Endothelial cell of umbilical vein (primary cell): ENCODE measurements at regions not wholly inside any gene's neighbourhood (a gene's known extent, or its start where the extent isn't known, plus 50 kb on each side); places are given as distances from the start of the nearest gene placed in this dataset.

Experiments used
- BruUV-seq: library from RNA; stranded (reverse); fragments of 400-500 nt; replicated peaks from 2 replicates; lab custom pipeline; 2021; lab: Mats Ljungman, UMichigan
- CTCF ChIA-PET: fragments of 300-600, 350-600 bp; sonication (Branson Sonifier 250); formaldehyde crosslinking; loops from one replicate; lab custom pipeline; 2021; ENCODE audit warnings: antibody characterized with exemption, inconsistent platforms; lab: Charles Lee
- POLR2A ChIA-PET: fragments of 300-600, 350-600 bp; sonication (Branson Sonifier 250); formaldehyde crosslinking; loops from one replicate; lab custom pipeline; 2021; ENCODE audit warnings: antibody characterized with exemption, inconsistent platforms; lab: Charles Lee
- DNase-seq: peaks from one replicate; pipeline ENCODE4 v3.0.0-alpha.2; 2011; ENCODE audit warnings: low read depth, low spot score
- FAIRE-seq: peaks from 2 replicates; lab custom pipeline; 2011; peaks lifted over from hg19 to GRCh38; lab: Jason Lieb, UNC
- H2AFZ ChIP-seq: 2 replicates; pipeline ENCODE4 v1.6.0; 2012; ENCODE audit warnings: low read depth, low read length, control low read depth, inconsistent platforms
- H3K27ac ChIP-seq: 2 replicates; pipeline ENCODE4 v1.5.1; 2011; ENCODE audit warnings: low read depth, mild to moderate bottlenecking, control low read depth, low read length, moderate library complexity; ENCODE audit not compliant: insufficient read depth
- H3K27me3 ChIP-seq, 2 experiments: 2 replicates each; pipeline versions ENCODE4 v1.6.0 to v1.6.1; 2011; ENCODE audit warnings: low read length in 2 of 2, mixed read lengths in 1 of 2; ENCODE audit not compliant: control insufficient read depth in 2 of 2, insufficient read depth in 2 of 2
- H3K36me3 ChIP-seq, 2 experiments: 2 replicates in 1 of 2; 3 replicates in 1 of 2; pipeline ENCODE4 v1.5.1; 2011; ENCODE audit warnings: low read length in 2 of 2, mild to moderate bottlenecking in 1 of 2, moderate library complexity in 1 of 2; ENCODE audit not compliant: control insufficient read depth in 2 of 2, insufficient read depth in 2 of 2; ENCODE audit errors: extremely low read depth in 1 of 2
- H3K4me1 ChIP-seq: 3 replicates; pipeline ENCODE4 v1.5.1; 2011; ENCODE audit warnings: mild to moderate bottlenecking, low read length; ENCODE audit not compliant: control insufficient read depth, insufficient read depth; ENCODE audit errors: extremely low read depth
- H3K4me2 ChIP-seq: 2 replicates; pipeline ENCODE4 v1.6.1; 2011; ENCODE audit warnings: low read length, control low read depth, mixed read lengths; ENCODE audit not compliant: insufficient read depth
- H3K4me3 ChIP-seq, 3 experiments: fragments of 200-600 bp in 1 of 3; sonication (generic), shearing (Covaris generic) in 1 of 3; replicated peaks in 1 of 3; 2 replicates each; pipeline ENCODE4 v1.5.1; 2011 to 2016; ENCODE audit warnings: control low read depth in 3 of 3, low read length in 3 of 3, mild to moderate bottlenecking in 2 of 3, inconsistent platforms in 1 of 3, low read depth in 1 of 3, moderate library complexity in 1 of 3; ENCODE audit not compliant: insufficient read depth in 1 of 3
- H3K79me2 ChIP-seq: 2 replicates; pipeline ENCODE4 v1.6.0; 2012; ENCODE audit warnings: low read length, inconsistent platforms; ENCODE audit not compliant: control insufficient read depth, insufficient read depth
- H3K9ac ChIP-seq: replicated peaks from 2 replicates; pipeline ENCODE3; 2011; ENCODE audit warnings: low read length, control low read depth; ENCODE audit not compliant: insufficient read depth; ENCODE audit errors: extremely low read depth
- H3K9me1 ChIP-seq: replicated peaks from 3 replicates; pipeline ENCODE4 v1.6.0; 2011; ENCODE audit warnings: mild to moderate bottlenecking, low read length; ENCODE audit not compliant: control insufficient read depth, insufficient read depth; ENCODE audit errors: extremely low read depth
- H3K9me3 ChIP-seq: replicated peaks from 2 replicates; pipeline ENCODE4 v1.5.1; 2012; ENCODE audit warnings: low read length, inconsistent platforms; ENCODE audit not compliant: control insufficient read depth, insufficient read depth
- H4K20me1 ChIP-seq: replicated peaks from 2 replicates; pipeline ENCODE3; 2011; ENCODE audit warnings: mild to moderate bottlenecking, low read length; ENCODE audit not compliant: control insufficient read depth, insufficient read depth; ENCODE audit errors: extremely low read depth
- EZH2 ChIP-seq: IDR thresholded peaks from 2 replicates; pipeline ENCODE4 v1.6.1; 2012; ENCODE audit warnings: borderline replicate concordance, low read depth, mild to moderate bottlenecking, moderate library complexity, low read length, inconsistent platforms; ENCODE audit not compliant: severe bottlenecking
- FOS ChIP-seq: IDR thresholded peaks from 2 replicates; pipeline ENCODE4 v1.6.1; 2011; ENCODE audit warnings: mild to moderate bottlenecking, low read length, moderate library complexity, borderline replicate concordance; ENCODE audit not compliant: insufficient read depth
- GATA2 ChIP-seq: IDR thresholded peaks from 2 replicates; pipeline ENCODE4 v1.7.0; 2011; ENCODE audit warnings: low read depth, mild to moderate bottlenecking, moderate library complexity, mixed read lengths, low read length; ENCODE audit not compliant: insufficient read length, insufficient read depth
- JUN ChIP-seq: IDR thresholded peaks from 2 replicates; pipeline ENCODE4 v1.6.1; 2011; ENCODE audit warnings: borderline replicate concordance, low read depth; ENCODE audit not compliant: insufficient read length, insufficient read depth
- MYC ChIP-seq: IDR thresholded peaks from one replicate; pipeline ENCODE4 v1.6.1; 2011; ENCODE audit warnings: mild to moderate bottlenecking, low read depth, low read length
- POLR2A ChIP-seq: IDR thresholded peaks from 2 replicates; pipeline ENCODE4 v1.6.1; 2012; ENCODE audit warnings: low read depth, mild to moderate bottlenecking, control low read depth, low read length
- POLR2AphosphoS5 ChIP-seq: IDR thresholded peaks from 2 replicates; pipeline ENCODE4 v1.6.1; 2012; ENCODE audit warnings: low read depth, mild to moderate bottlenecking, control low read depth, low read length, moderate library complexity; ENCODE audit not compliant: insufficient read depth
- dilution Hi-C: fragments of 300-500 bp; cut with MboI; formaldehyde crosslinking; loops from one replicate; pipeline ENCODE4 v1.15.0; 2019; ENCODE audit warnings: low sequenced_read_pairs; ENCODE audit not compliant: extremely low pct_ligation_motif_present
- intact Hi-C: fragments of 100-400 bp; cut with micrococcal nuclease; formaldehyde crosslinking; loops from one replicate; pipeline ENCODE4 v1.10.0; 2022
- TF ChIP-seq, protein P1 (sequence below): IDR thresholded peaks from 2 replicates; pipeline ENCODE4 v1.6.1; 2011; ENCODE audit not compliant: insufficient read depth, insufficient read length
- TF ChIP-seq, protein P2 (sequence below), 2 donors: IDR thresholded peaks; 1 replicate in 1 of 2; 2 replicates in 1 of 2; pipeline ENCODE4 v1.5.1; 2011; ENCODE audit warnings: low read length in 2 of 2, mild to moderate bottlenecking in 2 of 2, moderate library complexity in 2 of 2, control low read depth in 1 of 2, inconsistent platforms in 1 of 2, low read depth in 1 of 2; ENCODE audit not compliant: insufficient read depth in 1 of 2; ENCODE audit errors: extremely low read depth in 1 of 2

DNA sequence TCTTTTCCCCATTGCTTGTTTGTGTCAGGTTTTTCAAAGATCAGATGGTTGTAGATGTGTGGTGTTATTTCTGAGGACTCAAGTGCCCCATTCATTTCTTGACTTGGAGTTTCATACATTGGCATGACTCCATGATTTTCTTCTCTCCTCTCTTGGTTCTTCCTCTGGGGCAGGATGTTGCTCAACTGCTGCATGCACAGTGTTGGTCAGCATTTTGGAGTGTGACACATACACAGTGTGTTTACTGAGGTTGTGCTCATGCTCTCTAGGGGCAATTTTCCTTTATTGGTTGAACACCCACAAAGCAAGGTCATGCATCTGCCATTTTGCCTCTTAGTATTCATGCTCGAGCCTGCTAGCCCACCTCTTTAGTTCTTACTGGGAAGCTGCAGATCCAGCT is 1993.8 kb downstream of the ARAP2 start:
- dilution Hi-C loops: no loop called here
- DNase-seq (no peak), FAIRE-seq (no peak)
- no peaks in the 10 kb centered on the region for H3K27me3 ChIP-seq
- H3K9me1 ChIP-seq: no peaks in the 10 kb centered on the region
- BruUV-seq: no TSS peak
- H3K79me2 ChIP-seq: no peaks in the 10 kb centered on the region
- TF ChIP-seq, protein P1, sequence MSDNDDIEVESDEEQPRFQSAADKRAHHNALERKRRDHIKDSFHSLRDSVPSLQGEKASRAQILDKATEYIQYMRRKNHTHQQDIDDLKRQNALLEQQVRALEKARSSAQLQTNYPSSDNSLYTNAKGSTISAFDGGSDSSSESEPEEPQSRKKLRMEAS: no peak
- TF ChIP-seq POLR2A (no peak), JUN (no peak), FOS (no peak), MYC (no peak), POLR2AphosphoS5 (no peak)
- H4K20me1 ChIP-seq: no peaks in the 10 kb centered on the region
- H3K36me3 ChIP-seq: no peaks in the 10 kb centered on the region
- H3K4me2 ChIP-seq: no peak overlapping the region
- H3K9ac ChIP-seq: no peak overlapping the region
- no peak overlapping the region for H2AFZ ChIP-seq
- H3K4me1 ChIP-seq: no peaks in the 10 kb centered on the region
- H3K9me3 ChIP-seq: no peaks in the 10 kb centered on the region
- CTCF ChIA-PET: no interaction called here
- POLR2A ChIA-PET: no interaction called here
- intact Hi-C loops: no loop called here
- H3K27ac ChIP-seq: no peak overlapping the region
- no peak overlapping the region for H3K4me3 ChIP-seq

DNA sequence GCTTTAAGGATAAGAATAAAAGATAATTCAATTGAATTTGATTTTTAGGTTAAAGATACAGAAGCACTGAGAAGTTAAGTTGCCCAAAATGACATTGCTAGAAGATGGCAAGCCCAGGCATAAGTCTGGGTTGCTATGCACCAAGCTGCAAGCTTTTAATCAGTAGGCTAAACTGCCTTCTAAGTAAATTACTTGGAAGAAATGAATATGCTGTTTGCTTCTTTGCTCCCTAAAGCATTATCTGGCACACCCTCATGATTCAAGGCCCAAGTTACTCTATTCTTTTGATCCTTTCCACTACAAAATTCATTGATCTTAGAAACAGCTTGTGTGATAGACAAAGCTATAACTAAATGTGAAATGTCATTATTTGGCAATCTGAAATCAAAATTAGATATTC is 1991.1 kb downstream of the ARAP2 start:
- H4K20me1 ChIP-seq: no peaks in the 10 kb centered on the region
- H3K36me3 ChIP-seq: no peaks in the 10 kb centered on the region
- no peaks in the 10 kb centered on the region for H3K4me1 ChIP-seq
- H3K9ac ChIP-seq: no peak overlapping the region
- H3K4me3 ChIP-seq: no peak overlapping the region
- no peak for TF ChIP-seq JUN
- no peak for TF ChIP-seq POLR2AphosphoS5
- no peak for TF ChIP-seq EZH2
- no peak for TF ChIP-seq FOS
- TF ChIP-seq MYC: no peak
- TF ChIP-seq, protein P1: no peak
- TF ChIP-seq, protein P2, sequence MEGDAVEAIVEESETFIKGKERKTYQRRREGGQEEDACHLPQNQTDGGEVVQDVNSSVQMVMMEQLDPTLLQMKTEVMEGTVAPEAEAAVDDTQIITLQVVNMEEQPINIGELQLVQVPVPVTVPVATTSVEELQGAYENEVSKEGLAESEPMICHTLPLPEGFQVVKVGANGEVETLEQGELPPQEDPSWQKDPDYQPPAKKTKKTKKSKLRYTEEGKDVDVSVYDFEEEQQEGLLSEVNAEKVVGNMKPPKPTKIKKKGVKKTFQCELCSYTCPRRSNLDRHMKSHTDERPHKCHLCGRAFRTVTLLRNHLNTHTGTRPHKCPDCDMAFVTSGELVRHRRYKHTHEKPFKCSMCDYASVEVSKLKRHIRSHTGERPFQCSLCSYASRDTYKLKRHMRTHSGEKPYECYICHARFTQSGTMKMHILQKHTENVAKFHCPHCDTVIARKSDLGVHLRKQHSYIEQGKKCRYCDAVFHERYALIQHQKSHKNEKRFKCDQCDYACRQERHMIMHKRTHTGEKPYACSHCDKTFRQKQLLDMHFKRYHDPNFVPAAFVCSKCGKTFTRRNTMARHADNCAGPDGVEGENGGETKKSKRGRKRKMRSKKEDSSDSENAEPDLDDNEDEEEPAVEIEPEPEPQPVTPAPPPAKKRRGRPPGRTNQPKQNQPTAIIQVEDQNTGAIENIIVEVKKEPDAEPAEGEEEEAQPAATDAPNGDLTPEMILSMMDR (IDR thresholded peaks at IDR 0.05; ENCODE audit: extremely low read depth in 1 of 2, insufficient read depth in 1 of 2, low read depth in 1 of 2, low read length in 2 of 2): no peak
- TF ChIP-seq GATA2: no peak
- TF ChIP-seq POLR2A: no peak
- no peak overlapping the region for H3K27ac ChIP-seq
- no peak overlapping the region for H3K4me2 ChIP-seq
- no peaks in the 10 kb centered on the region for H3K9me3 ChIP-seq
- FAIRE-seq (no peak), DNase-seq (no peak)
- no peaks in the 10 kb centered on the region for H3K27me3 ChIP-seq
- POLR2A ChIA-PET: no interaction called here
- no peak overlapping the region for H2AFZ ChIP-seq
- no peaks in the 10 kb centered on the region for H3K9me1 ChIP-seq
- H3K79me2 ChIP-seq: no peaks in the 10 kb centered on the region
- CTCF ChIA-PET: no interaction called here
- no TSS peak for BruUV-seq
- intact Hi-C loops (no loop called here), dilution Hi-C loops (no loop called here)
